ENCODE measurements at regions not wholly inside any gene's neighbourhood (a gene's known extent, or its start where the extent isn't known, plus 50 kb on each side); places are given as distances from the start of the nearest gene placed in this dataset.
A peak's percentile ranks its signal among the peaks of the same experiment; 100 is the strongest.

DNA sequence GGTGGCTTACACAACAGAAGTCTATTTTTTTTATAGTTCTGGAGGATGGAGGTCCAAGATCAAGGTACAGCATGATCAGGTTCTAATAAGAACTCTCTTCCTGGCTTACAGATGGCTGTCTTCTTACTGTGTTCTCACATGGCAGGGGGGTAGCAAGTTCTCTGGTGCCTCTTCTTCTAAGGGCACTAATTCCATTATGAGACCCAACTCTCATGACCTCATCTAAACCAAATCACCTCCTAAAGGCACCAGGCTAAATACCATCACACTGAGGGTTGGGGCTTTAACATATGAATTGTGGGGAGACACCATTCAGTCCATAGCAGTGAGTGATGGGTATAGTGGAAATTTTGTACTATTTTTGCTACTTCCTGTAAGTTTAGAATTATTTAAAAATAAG, 75.2 kb upstream of the SLC4A7 start:
- CTCF ChIA-PET = interaction anchor here (0.7 to 2.5 kb wide), 3 partner anchors 32 to 125 kb away, joined by 3 to 13 read pairs (median 10); no protein-coding TSS in a partner anchor
- peak overlapping the region; percentile 6 for H3K4me2 ChIP-seq (ENCODE audit: insufficient read depth, low read length)
- no peaks in the 10 kb centered on the region for H3K79me2 ChIP-seq (ENCODE audit: control insufficient read depth, insufficient read depth, low read length)
- peaks cover 18% of the 10 kb centered on the region for H3K4me1 ChIP-seq (ENCODE audit: control insufficient read depth, extremely low read depth, insufficient read depth, low read length)
- intact Hi-C loops (cut with micrococcal nuclease) (loop anchor here (1.0 to 2.0 kb wide), 7 partner anchors 15 to 199 kb away; partner anchors contain the start of gene SLC4A7), dilution Hi-C loops (cut with MboI; ENCODE audit: extremely low pct_ligation_motif_present, low sequenced_read_pairs) (no loop called here)
- POLR2A ChIA-PET = interaction anchor here (1.4 kb wide), 1 partner anchor 75 kb away, joined by 4 read pairs; the partner anchor contains the start of gene SLC4A7
- no peak for DNase-seq (ENCODE audit: low read depth, low spot score)
- H3K9me3 ChIP-seq (replicated peaks; ENCODE audit: control insufficient read depth, insufficient read depth, low read length) = no peaks in the 10 kb centered on the region
- no peaks in the 10 kb centered on the region for H3K9me1 ChIP-seq (replicated peaks; ENCODE audit: control insufficient read depth, extremely low read depth, insufficient read depth, low read length)
- H3K9ac ChIP-seq (replicated peaks; ENCODE audit: extremely low read depth, insufficient read depth, low read length) = peak overlapping the region; percentile 30
- no peak for FAIRE-seq
- peak overlapping the region; percentile 85 for H3K27ac ChIP-seq (ENCODE audit: insufficient read depth, low read depth, low read length)
- TF ChIP-seq GATA2 (IDR thresholded peaks at IDR 0.05; ENCODE audit: insufficient read depth, insufficient read length, low read depth, low read length) (no peak), MAX (IDR thresholded peaks at IDR 0.05; ENCODE audit: insufficient read depth, insufficient read length) (no peak), POLR2AphosphoS5 (IDR thresholded peaks at IDR 0.05; ENCODE audit: insufficient read depth, low read depth, low read length) (no peak), POLR2A (IDR thresholded peaks at IDR 0.05; ENCODE audit: low read depth, low read length) (no peak), CTCF (IDR thresholded peaks at IDR 0.05; ENCODE audit: extremely low read depth in 1 of 2, insufficient read depth in 1 of 2, low read depth in 1 of 2, low read length in 2 of 2) (no peak), FOS (IDR thresholded peaks at IDR 0.05; ENCODE audit: borderline replicate concordance, insufficient read depth, low read length) (no peak), MYC (IDR thresholded peaks at IDR 0.05; ENCODE audit: low read depth, low read length) (no peak), JUN (IDR thresholded peaks at IDR 0.05; ENCODE audit: borderline replicate concordance, insufficient read depth, insufficient read length, low read depth) (no peak), EZH2 (IDR thresholded peaks at IDR 0.05; ENCODE audit: borderline replicate concordance, low read depth, low read length, severe bottlenecking) (no peak)
- BruUV-seq (replicated peaks) = TSS peak; percentile 91
- no peak overlapping the region for H3K4me3 ChIP-seq (replicated peaks in 1 of 3; ENCODE audit: insufficient read depth in 1 of 3, low read depth in 1 of 3, low read length in 3 of 3)
- H4K20me1 ChIP-seq (replicated peaks; ENCODE audit: control insufficient read depth, extremely low read depth, insufficient read depth, low read length) = no peaks in the 10 kb centered on the region
- no peak overlapping the region for H2AFZ ChIP-seq (ENCODE audit: low read depth, low read length)
- no peaks in the 10 kb centered on the region for H3K27me3 ChIP-seq (ENCODE audit: control insufficient read depth in 2 of 2, insufficient read depth in 2 of 2, low read length in 2 of 2)
- no peaks in the 10 kb centered on the region for H3K36me3 ChIP-seq (ENCODE audit: control insufficient read depth in 2 of 2, extremely low read depth in 1 of 2, insufficient read depth in 2 of 2, low read length in 2 of 2)

All from endothelial cell of umbilical vein (primary cell).